GM21576 (cell line): ENCODE measurements at regions not wholly inside any gene's neighbourhood (a gene's known extent, or its start where the extent isn't known, plus 50 kb on each side); places are given as distances from the start of the nearest gene placed in this dataset.

Experiments used
- ATAC-seq: cut with Tn5 transposase; IDR thresholded peaks from one replicate; pipeline ENCODE4 v1.9.1; 2021; ENCODE audit warnings: mild to moderate bottlenecking, moderate library complexity; ENCODE audit not compliant: unreplicated experiment

DNA sequence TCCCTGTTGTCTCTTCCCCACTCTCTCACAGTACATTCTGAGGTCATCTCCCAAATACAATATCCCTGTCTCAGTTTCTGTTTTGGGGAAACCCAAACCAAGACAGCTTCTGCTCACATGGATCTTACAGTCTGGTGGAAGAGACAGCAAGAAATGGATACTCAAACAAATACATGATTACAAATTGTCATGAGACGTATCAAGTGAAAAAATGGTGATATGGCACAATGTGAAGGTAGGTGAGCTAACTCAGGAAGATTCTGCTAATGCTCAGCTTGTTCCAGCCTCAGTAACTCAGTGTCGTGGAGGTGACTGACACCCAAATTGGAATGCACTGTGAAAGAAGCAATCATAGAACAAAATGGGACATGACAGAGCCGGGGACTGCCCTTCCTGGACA is 68.3 kb downstream of the CHST1 start:
- ATAC-seq: no peak

DNA sequence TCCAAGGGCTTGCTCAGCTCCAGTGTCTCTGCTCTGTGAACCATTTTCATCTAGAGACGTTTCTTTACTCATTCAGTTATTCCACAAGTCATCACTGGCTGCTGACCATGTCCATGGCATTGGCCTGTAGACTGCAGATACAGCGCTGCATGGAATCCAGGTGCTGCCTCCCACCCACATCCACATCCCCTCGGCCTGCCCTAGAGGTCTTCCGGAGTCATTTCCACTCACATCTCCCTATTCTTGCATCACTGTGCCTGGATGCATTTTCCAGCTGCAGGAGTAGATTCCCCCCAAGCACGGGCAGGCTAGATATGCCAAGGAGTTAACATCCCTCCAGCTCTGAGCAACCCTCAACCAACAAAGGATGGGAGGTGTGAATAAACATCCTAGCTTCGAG is 68.9 kb downstream of the CHST1 start:
- no peak for ATAC-seq

DNA sequence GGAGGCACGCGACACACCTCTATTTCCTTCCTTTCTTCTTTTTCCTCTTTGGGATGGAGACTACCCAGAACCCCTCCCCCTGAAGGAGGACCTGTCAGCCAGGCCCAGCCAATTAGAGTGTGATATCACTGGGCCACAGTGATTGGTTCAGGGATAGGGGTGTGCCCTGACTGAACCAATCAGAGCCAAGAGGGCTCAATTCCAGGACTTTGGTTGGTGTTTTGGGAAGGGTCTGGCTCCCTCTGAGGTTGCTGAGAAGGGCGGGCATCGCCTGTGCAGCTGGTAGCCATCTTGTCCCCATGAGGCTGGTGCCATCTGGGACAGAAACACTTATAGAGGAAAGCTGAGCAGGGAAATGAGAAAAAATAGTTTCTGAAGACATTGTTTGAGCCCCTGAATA is 71.4 kb downstream of the CHST1 start:
- no peak for ATAC-seq

DNA sequence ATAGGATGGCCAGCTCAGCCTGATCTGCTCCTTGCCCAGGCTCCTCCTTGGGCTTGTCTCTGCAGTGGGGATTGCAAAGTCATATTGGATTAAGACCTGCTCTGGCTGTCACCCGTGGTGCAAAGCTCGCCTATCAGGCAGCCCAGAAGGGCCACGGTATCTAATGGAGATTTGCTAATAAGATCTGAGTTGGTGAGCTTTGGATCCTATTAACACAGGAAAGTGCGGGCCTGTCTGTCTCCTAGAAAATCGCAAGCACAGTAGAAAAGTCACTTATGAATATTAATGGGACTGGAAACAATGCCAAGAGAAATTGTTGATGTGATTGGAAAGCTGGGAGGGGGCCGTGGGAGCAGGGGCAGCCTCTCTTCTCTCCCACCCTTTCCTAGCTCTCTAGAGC is 72.8 kb downstream of the CHST1 start:
- no peak for ATAC-seq

DNA sequence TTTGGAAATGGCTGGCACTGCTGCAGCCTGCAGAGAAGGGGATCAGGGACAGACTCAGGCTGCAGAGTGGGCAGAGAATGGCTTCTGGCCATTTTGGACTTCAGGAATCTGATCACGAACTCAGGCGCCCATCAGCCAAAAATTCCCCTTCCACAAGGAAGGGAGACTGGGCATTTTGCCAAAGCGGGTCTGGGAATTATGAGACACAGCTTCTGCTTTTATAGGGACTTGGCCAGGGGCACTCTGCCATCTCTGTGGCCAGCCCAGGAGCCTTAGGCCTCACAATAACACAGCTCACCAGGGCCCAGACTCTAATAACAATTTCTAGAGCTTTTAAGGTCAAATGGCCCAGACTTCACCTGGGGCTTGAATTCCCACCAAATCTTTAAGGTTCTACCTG is 74.7 kb downstream of the CHST1 start:
- no peak for ATAC-seq

DNA sequence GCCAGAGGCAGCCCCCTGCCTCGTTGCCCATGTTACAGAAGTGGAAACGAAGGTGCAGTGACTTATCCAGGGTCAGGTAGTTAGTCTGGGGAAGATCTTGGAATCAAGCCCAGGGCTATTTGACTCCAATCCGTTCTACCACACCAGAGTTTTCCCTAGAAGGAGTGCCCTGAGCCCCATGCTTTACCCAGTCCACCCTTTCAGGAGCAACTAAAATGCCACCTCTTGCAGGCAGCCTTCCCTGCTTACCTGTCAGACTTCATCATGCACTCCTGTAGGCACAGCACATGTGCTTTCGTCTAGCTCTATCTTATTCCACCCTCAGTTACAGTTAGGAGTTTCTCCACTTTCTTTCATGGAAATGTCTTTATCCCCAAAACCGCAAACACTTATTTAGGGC is 80.2 kb downstream of the CHST1 start:
- ATAC-seq: no peak

DNA sequence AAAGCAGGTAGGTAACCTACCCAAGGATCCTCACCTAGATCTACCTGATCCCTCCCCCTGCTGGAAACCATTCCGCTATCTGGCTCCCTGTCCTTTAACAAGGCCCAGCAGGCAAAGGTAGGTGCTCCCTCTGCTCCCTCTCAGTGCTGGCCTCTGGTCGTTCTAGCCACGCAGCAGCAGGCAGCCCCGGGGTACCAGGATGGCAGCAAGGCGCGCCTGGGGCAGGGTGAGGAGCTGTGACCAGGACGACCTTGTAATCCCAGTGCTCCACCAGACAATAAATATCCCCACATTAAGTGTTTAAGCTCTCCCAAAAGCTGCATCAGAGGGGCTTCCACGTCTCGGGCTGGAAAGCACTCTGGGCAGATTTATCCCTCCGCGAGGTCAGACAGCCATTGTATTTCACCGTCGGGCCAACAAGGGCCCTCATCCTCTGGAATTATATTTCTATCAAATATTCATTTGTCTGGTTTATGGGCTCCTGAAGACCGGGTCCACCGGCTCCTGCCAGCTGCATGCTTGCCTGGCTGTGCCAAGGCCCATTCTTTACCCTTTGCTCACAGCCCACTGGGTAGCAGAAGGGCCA is 81.3 kb downstream of the CHST1 start:
- ATAC-seq: no peak

DNA sequence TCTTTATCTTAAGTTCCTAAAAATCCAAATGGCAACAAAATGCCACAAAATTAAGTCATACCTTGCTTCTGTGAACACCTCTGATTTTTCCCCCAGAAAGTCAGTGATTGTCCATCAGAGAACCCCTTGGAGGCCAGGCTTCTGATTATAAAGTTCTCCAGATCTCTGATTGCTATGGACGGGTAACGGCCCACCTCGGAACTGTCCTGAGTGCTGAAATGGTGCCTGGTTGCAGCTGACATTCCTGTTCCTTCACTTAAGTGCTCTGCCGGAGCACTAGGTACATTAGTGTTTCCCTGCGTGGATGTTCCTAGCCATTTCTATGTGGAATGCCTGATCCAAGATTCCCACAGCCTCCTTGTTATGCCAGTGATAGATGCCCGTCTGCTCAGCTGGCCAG is 85.0 kb downstream of the CHST1 start:
- ATAC-seq: no peak

DNA sequence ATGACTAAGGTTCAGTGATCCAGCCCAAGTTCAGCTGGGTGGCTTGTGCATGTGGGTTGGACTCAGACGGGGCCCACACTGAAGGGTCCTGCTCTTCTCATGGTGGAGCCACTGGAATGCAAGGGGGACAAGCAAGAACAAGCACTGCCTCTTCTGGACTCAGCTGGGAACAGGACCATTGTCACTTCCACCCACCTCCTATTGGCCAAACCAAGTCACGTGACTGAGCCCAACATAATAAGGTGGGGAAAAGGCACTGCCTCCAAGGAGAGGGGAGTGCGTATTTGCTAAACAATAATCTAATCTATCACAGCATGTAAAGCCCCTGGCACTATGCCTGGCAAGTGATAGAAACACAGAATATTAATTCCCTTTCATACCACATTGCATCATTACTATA is 87.1 kb downstream of the CHST1 start:
- no peak for ATAC-seq

DNA sequence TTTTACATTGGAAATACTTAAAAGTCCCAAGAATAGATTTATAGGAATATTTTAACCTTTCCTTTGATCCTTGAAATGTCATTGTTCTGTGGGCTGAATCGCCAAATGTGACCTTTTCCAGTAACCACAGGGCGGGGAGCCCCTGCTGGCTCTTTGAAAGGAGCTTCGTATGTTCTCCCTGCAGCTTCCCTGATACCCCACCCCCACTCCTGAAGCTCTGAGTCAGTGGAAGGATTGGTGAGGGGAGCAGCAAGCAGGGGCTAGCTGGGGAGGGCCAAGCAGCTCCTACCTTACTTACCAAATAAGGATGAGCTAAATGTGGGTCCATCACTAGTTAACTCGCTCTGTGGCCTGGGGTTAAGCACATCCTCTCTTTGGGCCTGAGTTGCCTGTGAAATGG is 87.7 kb downstream of the CHST1 start:
- no peak for ATAC-seq

DNA sequence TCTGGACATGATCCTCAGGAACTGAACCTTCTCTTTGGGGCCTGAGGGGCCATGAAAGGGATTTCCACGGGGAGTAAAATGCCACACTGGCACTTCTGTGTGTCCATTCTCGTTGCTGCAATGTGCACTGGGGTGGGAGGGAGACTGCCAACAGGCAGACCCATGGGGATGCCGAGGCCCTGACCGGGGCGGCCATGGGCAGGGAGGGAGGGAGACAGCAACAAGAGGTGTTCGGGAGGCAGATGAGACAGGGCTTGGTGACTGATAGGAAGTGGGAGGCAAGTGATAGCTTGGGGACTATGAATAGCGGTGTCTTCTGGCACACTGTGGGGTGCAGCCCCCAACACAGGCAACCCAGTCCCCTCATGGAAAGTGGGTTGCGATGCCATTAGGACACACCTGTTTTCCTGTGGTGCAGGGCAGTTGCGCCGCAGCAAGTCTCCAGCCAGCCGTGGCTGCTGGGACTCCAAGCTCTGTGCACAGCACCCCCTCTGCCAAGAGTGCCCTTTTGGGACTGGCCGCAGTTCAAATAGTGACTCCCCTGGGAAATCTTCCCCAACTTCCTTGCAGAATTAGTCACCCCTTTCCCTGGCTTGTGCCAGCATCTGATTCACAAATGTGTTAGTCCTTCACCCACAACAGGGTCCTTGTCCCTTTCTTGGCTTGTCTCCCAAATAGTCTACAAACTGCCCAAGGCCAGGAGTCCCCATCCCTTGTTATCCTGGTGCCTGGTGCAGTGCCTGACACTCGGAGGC is 88.8 kb downstream of the CHST1 start:
- ATAC-seq: no peak

DNA sequence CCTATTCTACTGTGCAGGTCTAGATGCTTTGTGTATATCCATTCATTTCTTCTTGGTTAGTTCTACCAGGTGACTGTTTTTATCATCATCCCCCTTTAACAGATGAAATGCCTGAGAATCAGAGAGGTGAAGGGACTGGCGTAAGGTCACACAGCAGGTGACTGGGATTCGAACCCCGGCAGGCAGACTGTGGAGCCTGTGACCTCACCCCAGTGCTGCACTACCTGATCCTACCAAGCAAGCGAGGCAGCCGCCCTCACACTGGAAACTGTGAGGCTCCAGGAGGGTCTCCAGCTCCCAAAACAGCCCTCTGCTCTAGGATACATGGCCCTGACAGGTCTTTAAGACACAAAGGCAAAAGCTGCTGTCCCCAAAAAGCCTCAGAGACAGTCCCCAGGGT is 91.7 kb downstream of the CHST1 start:
- ATAC-seq: no peak

DNA sequence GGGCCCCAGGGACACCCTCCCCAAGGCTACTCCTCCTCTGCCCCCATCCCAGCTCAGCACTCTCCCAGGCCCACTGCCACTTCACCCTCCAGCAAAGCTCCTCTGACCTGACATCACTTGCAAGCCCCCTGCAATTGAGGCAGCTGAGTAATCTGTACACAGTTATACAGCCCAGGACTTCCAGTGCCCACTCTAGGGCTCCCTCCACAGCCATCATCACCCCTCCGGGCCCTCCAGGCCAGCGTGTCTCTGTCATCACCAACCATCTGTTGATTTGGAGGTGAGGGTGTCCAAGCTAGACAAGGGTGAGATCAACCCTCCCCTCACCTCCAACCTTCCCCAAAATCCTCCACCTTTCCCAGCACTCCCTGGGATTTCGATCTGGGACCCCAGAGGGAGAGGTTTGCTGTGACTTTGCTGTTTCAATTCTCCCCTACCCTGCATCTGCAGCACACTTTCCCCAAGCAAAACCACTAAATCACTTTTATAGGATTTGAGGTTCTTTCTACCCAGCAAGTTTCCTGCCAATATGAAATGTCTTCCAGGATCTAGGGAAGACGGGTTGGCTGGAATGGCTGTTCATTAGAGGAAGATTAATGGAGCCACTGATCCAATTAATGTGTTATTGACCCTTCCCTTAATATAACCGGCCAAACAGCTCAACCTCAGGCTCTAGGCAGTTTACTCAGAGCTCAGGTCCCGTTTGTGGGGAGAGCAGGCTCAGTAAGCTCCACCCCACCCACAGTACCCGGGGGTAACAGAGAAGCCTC is 92.9 kb downstream of the CHST1 start:
- no peak for ATAC-seq

DNA sequence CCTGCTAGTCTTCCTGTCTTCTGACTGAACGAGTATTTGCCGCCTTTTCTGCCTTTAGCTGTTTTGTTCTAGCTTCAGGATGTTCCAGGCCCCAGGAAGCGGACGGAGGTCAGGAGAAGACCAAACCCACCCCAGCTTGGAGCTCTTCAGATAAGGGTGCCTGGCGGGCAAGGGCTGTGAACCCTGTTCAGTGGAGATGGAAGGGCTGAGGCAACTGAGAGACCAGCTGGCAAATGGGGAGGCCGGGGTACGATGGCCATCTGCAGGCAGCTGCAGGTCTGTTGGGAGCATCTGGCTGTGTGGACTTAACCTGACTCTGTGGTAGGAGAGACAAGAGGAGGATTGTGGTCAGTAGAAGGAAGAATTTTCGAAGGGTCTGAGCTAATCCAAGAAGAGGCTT is 95.6 kb downstream of the CHST1 start:
- no peak for ATAC-seq

DNA sequence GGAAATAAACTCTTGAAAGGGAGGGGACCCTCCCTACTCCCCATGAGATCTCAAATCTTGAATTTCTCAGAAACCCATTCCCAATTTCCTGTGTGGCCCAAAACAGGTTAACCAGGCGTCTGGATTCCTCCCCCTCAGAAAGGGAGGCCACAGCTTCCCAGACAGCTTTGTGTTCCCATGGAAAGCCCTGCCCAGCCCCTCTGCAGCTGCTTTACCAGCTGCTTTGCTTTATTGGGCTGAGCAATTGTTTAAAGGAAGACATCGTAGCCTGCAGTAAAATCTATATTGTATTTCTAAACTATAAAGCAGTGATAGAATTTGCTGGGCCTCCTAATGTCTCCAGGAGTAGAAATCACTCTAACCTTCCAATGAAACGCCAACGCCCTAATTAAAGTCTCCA is 97.4 kb downstream of the CHST1 start:
- ATAC-seq: no peak

DNA sequence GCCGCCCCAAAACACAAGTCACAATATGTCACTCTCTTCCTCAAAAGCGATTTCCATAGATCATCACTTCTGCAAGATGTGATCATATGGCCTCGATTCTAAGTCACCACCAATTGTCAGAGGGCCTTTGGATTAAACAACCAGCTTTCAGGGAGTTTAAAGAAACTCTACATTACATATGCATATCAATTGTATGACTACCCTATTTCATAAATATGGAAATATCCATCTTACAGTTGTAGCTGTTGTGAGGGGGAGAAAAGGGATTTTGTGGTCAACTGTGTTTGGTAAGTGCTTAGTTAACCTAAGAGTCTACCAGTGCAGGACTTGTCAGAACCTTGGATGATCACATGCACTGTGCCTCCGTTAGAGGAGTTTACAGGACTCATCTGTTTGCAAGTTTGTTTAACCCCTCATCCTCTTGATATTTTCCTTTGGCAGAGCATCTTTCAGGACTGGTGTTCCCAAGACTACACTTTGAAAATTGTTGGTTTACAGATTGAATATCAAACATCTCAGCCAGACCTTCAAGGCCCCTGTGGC is 99.9 kb downstream of the CHST1 start:
- ATAC-seq: no peak

DNA sequence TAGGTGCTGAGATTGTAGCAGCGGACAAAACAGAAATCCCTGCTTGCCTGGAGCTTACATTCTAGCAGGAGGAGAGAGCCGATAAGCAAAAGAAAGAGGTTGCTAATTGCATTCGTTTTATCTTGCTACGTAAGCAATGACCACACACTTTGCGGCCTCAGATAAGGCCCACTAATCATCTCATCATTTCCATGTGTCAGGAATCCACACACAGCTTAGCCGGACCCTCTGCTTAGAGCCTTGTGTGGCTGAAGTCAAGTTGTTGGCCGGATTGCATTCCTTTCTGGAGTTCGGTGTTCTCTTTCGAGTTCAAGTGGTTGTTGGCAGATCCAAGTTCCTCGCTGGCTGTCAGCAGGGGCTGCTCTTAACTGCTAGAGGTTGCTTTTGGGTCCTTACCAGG is 101.6 kb downstream of the CHST1 start:
- ATAC-seq: no peak

DNA sequence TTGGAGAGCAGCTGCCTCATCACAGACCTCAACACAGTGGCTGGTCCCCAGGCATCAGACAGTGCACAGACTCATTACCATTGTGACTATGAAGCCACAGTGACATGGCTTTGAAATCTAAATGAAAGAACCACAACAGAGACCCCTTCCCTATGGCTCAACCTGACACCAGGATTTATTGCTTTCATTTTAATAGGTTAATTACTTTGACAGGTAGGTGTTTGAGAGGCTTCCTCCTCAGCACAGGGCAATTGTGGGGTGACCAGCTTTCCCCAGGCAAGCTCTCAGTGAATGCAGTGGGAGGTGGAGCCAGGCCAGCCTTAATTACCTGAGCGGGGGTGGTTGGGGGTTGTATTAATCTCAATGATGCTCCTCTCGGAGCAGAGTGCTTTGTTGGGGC is 102.3 kb downstream of the CHST1 start:
- ATAC-seq: no peak

DNA sequence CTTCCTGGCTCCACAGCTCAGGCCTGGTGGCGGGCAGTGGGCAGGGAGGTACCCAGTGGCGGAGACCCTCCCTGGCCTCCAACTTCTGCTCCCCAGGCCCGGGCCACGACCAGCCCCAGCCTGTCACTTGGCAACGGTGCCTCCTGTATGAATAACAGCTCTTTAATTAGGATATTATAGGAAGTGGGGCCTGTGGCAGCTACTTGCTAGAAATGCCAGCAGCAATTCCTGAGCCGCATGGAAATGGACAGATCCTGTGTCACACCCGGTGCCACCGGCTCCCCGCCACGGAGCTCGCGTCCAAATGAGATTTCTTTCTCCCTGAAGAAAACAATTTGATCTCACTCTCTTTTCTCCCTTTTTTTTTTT is 104.5 kb downstream of the CHST1 start:
- no peak for ATAC-seq

DNA sequence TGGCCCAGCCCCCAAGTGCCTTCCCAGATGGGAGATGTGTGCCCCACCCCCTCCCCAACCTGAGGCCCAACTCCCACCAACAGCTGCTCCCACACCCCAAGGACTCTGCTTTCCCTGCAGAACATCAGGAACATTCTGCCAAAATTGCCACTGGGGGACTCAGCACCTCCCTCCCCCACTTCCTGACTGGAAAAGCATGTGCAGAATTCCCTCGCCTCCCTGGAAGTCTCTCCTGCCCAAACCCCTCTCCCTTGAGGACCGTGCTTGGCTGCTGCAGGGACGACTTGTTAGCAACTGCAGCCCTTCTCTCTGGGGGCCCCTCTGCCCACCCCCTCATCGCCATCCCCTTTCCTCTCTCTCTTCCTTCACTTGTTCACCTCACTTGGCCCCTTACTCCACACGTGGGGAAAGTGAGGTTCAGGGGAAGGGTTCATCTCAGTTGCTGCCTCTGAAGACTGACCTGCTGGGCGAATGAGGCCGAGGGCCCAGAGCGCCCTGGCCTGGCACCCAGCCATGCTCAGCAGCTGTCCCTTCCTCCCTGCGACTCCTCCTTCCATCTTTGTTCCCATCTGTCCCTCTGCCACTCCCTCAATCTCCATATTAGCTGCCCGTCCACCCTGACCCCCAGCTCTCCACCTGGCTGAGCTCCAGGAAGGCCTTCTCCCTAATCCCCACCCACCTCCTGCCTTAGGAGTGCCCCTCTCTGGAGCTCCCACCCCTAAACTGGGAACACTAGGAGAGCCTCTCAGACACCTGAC is 105.1 kb downstream of the CHST1 start:
- no peak for ATAC-seq
